GM12864 (cell line): ENCODE measurements at regions not wholly inside any gene's neighbourhood (a gene's known extent, or its start where the extent isn't known, plus 50 kb on each side); places are given as distances from the start of the nearest gene placed in this dataset.

Experiments
- DNase-seq: peaks from one replicate; pipeline ENCODE4 v3.0.0-alpha.2; 2011; ENCODE audit warnings: low read depth
- H3K4me3 ChIP-seq: 2 replicates; pipeline ENCODE4 v1.5.1; 2011; ENCODE audit warnings: mild to moderate bottlenecking, low read depth, low read length, control low read depth
- TF ChIP-seq, protein P1 (sequence below): IDR thresholded peaks from 2 replicates; pipeline ENCODE4 v1.5.1; 2011; ENCODE audit warnings: low read depth, mild to moderate bottlenecking, moderate library complexity, low read length, control low read depth, inconsistent platforms; ENCODE audit errors: missing control alignments

DNA sequence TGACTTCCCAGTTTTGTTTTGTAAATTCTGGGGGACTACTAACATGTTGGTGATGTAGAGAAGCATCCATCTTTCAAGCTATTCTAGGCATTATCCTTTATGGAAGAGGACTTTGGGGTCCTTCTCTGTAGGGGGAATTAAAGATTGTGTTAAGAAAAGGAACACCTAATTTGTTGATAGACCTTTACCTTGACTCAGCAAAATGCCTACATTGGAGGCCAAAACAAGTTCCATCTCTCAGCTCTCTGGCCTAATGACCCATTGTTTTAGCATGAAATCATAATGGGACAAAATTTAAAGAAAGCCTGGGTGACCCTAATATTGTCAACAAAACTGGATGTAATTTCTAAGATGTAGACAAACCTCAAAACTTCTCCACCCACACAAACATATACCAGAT is 465.3 kb upstream of the SOX9 start:
- no peak for DNase-seq
- H3K4me3 ChIP-seq, result no peak overlapping the region
- TF ChIP-seq, protein P1, sequence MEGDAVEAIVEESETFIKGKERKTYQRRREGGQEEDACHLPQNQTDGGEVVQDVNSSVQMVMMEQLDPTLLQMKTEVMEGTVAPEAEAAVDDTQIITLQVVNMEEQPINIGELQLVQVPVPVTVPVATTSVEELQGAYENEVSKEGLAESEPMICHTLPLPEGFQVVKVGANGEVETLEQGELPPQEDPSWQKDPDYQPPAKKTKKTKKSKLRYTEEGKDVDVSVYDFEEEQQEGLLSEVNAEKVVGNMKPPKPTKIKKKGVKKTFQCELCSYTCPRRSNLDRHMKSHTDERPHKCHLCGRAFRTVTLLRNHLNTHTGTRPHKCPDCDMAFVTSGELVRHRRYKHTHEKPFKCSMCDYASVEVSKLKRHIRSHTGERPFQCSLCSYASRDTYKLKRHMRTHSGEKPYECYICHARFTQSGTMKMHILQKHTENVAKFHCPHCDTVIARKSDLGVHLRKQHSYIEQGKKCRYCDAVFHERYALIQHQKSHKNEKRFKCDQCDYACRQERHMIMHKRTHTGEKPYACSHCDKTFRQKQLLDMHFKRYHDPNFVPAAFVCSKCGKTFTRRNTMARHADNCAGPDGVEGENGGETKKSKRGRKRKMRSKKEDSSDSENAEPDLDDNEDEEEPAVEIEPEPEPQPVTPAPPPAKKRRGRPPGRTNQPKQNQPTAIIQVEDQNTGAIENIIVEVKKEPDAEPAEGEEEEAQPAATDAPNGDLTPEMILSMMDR, result no peak

DNA sequence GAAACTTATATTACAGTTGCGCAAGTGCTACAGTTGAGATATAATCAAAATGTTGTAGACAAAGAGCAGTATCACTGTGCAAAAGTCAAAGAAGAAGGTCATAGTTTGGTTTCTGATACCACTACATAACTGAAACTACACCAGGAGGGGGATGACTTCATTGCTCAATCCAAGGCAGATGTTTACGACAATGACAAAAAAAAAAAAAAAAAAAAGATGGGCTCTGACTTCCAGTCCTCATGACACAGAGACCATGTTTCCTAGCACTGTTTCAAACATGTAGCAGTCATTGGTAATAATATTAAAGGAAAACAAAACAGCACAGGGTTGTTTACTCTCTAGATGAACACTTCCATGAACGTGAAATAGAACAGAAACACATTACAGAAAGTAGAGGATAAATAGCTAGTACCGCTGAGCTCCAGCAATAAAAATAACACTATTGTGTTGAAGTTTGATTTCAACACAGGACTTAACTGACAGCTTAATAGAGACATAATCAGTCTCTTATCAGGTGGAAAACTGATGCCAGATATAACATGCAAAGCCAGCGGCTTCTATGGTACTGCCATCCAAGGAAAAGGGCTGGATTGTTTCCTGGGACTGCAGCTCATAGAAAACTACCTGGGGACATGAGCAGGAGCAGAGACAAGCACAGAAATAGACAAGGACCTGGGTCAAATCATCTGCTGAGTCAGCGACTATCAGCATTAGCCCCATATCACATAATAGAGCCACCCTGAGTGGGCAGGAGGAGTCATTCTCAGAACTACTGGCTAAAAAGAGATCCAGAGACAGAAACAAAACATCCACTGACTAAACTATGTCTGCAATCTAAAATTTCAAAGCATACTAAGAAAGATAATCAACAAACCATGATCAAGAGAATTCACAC is 463.6 kb upstream of the SOX9 start:
- H3K4me3 ChIP-seq, result no peak overlapping the region
- TF ChIP-seq, protein P1, result no peak
- no peak for DNase-seq

DNA sequence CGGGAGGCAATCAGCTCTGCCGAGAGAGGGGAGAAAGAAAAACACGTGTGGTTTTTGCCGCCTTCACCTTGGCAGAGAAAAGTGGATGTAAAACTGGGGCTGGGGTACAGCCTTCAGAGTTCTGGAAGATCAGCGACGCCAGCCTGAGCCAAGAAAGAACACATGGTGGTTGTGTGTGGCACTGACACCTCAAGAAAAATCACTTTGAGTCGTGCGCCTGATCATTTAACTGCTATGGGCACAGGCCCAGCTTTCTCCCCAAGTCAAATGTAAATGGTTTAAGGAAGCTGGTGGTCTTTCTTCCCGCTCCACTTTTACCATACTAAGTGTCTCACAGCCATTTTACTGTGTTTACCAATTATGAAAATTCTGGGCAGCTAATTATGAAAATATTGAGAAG is 461.8 kb upstream of the SOX9 start:
- TF ChIP-seq, protein P1, result no peak

DNA sequence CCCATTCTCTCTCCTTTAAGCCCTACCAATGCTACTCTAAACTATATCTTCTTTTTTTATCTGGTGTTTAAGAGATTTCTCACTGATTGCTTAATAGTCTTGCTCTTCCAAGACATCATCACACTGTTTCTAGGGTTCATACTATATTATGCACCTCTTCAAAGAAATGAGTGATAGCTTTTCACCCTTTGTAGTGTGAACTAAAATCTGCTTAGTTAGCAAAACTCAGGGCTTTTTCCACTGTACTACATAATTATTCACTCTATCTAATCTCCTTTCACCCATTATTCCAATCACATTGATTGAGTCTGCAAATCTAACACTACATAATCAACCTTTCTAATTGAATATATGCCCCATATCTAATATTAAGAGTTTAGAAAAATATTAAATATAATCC is 456.0 kb upstream of the SOX9 start:
- TF ChIP-seq, protein P1, result no peak
- no peak for DNase-seq
- H3K4me3 ChIP-seq, result no peak overlapping the region

More for the DNA sequence above, 461.8 kb upstream of the SOX9 start:
- DNase-seq, result no peak
- no peak overlapping the region for H3K4me3 ChIP-seq

DNA sequence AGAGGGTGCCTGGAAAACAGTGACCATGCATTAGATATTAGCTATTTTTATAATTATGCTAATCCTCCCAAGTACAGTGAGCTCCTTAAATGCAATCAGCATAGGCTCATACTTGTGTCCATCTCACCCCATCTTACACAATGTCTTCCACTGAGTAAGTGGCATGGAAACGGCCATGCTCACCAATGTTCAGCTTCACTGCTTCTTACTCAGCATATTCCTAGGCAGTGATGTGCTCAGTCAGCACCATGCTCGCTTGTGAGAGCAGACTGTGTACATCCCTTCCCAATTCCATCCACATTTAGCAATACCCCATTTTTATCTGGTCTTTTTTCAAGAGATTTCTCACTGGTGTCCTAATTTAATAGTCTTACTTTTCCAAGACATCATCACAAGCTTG is 454.8 kb upstream of the SOX9 start:
- DNase-seq, result no peak
- TF ChIP-seq, protein P1, result no peak
- H3K4me3 ChIP-seq, result no peak overlapping the region

DNA sequence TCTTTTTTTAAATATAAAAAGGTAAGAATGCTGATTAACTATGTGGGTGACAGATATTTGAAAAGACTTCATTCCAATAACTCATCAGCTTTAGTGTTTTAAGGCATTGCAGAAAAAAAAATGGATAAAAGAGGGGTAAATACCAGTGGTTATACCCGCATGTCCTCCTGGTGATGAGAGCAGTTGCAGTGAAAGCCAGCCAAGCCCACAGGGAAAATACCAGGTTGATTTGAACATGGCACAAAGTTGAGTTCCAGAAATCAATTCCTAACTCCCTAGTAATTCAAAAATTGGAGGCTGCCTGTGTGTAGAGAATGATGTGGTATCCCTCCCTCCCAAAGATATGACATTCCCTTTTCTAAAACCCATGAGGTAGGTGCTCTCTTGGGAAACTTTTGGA is 453.2 kb upstream of the SOX9 start:
- no peak overlapping the region for H3K4me3 ChIP-seq
- DNase-seq, result no peak
- TF ChIP-seq, protein P1, result no peak

DNA sequence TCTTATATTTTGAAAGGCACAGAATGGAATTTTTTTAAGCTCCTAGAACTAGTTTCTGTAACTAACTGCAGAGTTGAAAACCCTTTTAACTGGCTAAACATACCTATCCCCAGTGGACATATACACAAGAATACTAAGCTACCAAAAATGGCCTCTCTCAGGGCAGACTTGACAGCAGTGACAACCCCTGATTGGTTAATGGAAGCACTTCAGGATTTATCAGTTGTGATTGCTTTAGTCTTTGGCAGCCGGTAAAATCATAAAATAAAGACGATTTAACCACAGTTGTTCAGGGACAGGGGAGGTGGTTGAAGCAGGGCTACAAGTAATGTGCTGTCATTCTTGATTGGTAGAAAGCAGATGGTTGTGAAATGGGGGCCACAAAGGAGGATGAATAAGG is 452.0 kb upstream of the SOX9 start:
- DNase-seq, result no peak
- no peak overlapping the region for H3K4me3 ChIP-seq
- TF ChIP-seq, protein P1, result no peak
